SH-SY5Y (cell line): ENCODE measurements at regions not wholly inside any gene's neighbourhood (a gene's known extent, or its start where the extent isn't known, plus 50 kb on each side); places are given as distances from the start of the nearest gene placed in this dataset.

Experiments
- GATA2 ChIP-seq: IDR thresholded peaks from 2 replicates; pipeline ENCODE4 v1.6.1; 2011; ENCODE audit warnings: mild to moderate bottlenecking, low read depth, low read length
- GATA3 ChIP-seq: IDR thresholded peaks from 2 replicates; pipeline ENCODE4 v1.6.1; 2011; ENCODE audit warnings: low read depth, mild to moderate bottlenecking, low read length, moderate library complexity

DNA sequence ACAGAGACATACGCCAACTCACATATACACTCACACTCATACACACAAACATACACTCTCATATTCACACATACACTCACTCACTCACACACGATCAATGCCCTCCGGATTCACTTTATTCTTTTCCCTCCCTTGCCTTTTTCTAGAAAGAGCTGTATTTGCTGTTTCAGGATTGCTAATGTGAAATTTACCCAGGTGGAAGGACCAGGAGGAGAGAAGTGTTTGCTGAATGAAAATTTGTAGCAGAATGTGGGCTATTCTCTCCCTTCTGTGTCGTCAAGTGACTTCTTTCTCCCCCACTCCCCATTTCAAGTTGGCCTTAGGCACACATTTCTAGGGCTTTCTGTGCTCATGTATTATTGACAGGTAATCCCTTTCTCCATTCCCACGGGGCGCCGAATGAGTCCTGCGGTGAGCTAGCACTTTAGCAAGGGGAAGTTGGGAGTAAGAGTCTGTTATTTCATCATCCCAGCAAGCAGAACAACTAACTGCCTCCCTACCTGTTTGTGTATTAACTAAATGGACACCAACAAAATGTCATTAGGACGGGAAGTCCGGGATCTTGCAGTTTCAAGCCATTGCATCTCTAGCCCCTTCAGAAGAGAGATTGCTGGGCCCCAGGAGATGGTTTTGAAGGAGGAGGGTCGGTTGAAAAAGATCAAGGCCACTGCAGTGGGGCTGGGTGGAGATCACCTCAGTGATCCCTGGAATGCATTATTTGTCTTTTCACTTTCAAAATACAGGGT, 97.1 kb upstream of the TAF11L2 start:
- no peak for TF ChIP-seq GATA2
- TF ChIP-seq GATA3: no peak
